Stimulated activated CD8-positive, alpha-beta memory T cell treated with anti-CD3 and anti-CD28 coated beads, Interleukin-15, amount 100 ng/mL, for 24 hours (primary cell): ENCODE measurements at regions not wholly inside any gene's neighbourhood (a gene's known extent, or its start where the extent isn't known, plus 50 kb on each side); places are given as distances from the start of the nearest gene placed in this dataset.
"Not testable (repeated sequence)": the region's sequence is repeated elsewhere in the genome, so short reads cannot be mapped to it uniquely, and the experiment has no call there.

Experiments
- DNase-seq: peaks from one replicate; pipeline ENCODE4 v3.0.0-alpha.2; 2020; ENCODE audit warnings: low read depth

DNA sequence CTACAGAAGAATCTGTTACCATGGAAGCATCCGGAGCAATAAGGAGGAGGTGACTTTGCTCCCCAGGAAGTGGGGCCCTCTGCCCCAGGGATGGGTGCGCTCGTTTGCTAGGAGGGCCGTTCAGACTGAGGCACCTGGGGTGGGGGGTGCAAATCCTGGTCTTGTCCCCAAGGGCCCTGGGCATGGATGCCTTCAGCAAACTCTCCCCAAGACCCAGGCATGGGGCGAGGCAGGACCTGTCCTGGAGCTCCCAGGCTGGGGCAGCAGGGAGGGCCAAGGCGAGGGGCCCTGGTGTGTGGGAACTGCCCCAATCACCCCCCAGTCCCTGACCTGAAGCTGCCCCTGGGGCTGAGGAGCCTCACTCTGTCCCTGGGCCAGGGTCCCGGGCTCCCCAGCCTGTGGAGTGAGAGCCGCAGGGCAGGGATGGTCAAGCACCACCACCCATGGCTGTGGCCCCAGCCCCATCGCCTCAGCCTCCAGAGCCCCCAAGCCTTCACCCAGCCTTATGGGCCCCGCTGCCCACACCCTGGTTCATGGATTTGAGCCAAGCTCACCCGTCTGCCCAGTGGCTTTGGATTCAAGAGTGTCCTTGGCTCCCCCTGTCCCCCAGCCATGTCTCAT is 240.6 kb upstream of the SGCG start:
- no peak for DNase-seq

- DNase-seq = no peak
These were observed 240.0 kb upstream of the SGCG start for GRCh38 chr13:22940736-22941135.

GRCh38 chr13:22941495-22941894 is 239.3 kb upstream of the SGCG start:
- DNase-seq = not testable (repeated sequence)

DNA sequence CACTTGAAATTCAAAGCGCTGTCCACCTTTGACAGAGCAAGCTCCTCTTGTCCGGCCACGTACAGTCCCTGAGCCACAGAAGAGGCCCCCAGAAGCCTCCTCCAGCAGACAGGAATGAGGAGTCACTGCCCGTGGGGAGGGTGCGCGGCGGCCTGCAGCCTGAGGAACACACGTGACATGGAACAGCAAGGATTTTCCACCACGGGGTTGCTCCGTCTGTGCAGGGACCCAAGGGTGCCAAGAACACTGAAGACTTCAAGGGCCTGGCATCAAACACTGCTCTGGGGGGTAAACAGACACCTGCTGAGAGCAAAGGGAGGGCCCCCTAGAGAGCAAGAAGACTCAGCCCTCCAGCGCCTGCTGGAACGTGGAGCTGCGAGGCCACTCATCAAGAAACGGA is 237.9 kb upstream of the SGCG start:
- DNase-seq = not testable (repeated sequence)

GRCh38 chr13:22944378-22944777 is 236.4 kb upstream of the SGCG start:
- DNase-seq = no peak

GRCh38 chr13:22945321-22946226 is 235.2 kb upstream of the SGCG start:
- no peak for DNase-seq

- no peak for DNase-seq
These were observed 232.4 kb upstream of the SGCG start for GRCh38 chr13:22948421-22948820.

- DNase-seq = not testable (repeated sequence)
These were observed 228.8 kb upstream of the SGCG start for GRCh38 chr13:22952018-22952417.

DNA sequence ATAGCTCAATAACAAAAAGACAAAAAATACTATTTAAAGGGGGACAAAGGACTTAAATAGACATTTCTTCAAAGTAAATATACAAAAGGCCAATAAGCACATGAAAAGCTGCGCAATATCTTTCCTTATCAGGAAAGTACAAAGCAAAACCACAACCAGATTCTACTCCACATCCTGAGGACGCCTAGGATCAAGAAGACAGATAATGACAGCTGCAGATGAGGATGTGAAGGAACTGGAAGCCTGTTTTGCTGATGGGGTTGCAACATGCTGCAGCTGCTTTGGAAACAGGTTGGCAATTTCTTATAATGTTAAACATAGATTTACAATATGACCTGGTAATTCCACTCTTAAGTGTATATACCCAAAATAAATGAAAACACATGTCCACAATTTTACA is 225.6 kb upstream of the SGCG start:
- DNase-seq = not testable (repeated sequence)

GRCh38 chr13:22956456-22957115 is 224.2 kb upstream of the SGCG start:
- DNase-seq = not testable (repeated sequence)

DNA sequence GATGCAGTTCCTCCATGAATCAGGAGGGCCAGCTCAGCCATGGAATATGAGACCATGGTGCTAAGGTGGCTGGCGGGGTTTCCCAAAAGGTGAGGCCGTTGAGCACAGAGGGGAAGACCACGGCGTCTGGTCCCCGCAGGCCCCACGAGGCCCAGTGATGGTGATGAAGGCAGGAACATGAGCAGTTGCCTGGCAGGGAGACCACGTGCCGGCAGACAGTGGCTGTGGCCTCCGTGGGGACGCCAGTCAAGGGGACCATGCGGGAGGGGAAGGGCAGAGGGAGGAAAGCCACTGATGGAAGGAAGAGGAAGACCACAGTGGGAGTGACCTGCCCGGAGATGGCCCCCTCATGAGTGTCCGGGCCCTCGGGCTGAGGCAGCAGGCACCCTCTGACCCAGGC is 220.9 kb upstream of the SGCG start:
- DNase-seq = not testable (repeated sequence)

- no peak for DNase-seq
These were observed 220.0 kb upstream of the SGCG start for GRCh38 chr13:22960827-22961226.

DNA sequence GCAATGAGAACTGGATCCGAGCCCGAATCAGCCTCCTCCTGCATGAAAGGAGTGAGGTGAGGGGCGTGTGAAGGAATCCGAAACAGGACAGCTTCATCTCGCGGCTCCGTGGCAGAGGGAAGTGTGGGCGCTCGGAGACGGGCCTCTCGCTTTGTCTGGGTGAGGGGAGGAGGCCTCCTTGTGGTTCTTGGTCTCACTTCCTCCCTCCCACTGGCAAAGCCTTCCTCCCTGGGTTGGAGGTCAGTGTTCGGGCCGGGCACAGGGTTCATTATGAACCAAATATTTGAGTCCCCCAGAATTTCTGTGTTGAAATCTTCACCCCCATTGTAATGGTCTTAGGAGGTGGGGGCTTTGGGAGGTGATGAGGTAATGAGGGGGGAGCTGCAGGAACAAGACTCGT is 219.4 kb upstream of the SGCG start:
- not testable (repeated sequence) for DNase-seq

DNA sequence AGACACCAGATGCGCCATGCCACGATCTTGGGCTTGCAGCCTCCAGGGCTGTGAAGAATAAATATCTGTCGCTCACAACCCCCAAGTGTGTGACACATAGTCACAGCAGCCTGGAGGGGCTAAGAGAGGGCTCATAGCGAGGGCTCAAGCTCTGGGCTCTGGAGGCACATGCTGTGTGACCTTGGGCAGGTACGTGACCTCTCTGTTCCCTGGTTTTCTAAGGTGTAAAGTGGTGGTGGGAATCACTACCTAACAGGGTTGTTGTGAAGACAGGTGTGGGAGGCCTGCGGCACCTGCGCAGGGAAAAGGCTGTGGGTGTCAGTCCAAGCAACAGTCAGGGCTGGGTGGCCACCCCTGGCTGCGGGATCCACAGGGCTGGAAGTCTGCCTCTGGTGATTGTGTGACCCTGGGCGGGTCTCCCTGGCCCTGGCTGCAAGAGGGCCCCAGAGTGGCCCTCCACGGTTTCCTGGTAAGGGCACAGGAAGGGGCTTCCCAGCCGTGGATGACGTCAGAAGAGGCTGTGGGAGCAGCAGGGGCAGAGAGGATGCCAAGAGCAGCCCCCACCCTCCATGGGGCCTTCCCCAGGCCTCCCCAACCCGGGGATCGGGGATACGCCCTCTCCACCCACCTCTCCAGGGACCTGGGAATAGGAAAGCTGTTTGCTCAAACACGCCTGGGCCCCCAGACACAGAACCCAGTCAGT is 218.8 kb upstream of the SGCG start:
- no peak for DNase-seq

DNA sequence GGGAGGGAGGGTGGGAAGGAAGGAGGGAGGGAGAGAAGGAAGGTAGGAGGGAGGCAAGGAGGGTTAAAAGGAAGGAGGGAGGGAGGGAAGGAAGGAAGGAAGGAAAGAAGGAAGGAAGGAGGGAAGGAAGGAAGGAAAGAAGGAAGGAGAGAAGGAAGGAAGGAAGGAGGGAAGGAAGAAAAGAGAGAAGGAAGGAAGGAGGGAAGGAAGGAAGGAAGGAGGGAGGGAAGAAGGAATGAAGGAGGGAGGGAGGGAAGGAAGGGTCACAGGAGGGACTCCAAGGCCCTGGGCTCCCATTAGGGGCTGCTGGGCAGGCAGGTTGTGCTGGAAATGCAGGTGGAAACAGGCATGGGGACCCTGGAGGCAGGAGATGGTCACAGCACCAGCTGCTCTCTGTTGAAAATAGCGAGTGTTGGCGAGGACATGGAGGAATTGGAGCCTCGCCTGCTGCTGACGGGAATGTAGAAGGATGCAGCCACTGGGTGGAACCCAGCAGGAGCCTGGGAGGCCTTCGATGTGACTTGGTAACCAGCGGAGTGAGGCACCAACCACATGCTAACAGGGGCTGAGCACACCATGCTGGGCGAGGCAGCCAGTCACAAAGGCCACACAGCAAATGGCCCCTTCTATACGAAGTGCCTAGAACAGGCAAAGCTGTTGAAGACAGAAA is 217.3 kb upstream of the SGCG start:
- DNase-seq = not testable (repeated sequence)

- no peak for DNase-seq
These were observed 216.4 kb upstream of the SGCG start for GRCh38 chr13:22964245-22964966.

DNA sequence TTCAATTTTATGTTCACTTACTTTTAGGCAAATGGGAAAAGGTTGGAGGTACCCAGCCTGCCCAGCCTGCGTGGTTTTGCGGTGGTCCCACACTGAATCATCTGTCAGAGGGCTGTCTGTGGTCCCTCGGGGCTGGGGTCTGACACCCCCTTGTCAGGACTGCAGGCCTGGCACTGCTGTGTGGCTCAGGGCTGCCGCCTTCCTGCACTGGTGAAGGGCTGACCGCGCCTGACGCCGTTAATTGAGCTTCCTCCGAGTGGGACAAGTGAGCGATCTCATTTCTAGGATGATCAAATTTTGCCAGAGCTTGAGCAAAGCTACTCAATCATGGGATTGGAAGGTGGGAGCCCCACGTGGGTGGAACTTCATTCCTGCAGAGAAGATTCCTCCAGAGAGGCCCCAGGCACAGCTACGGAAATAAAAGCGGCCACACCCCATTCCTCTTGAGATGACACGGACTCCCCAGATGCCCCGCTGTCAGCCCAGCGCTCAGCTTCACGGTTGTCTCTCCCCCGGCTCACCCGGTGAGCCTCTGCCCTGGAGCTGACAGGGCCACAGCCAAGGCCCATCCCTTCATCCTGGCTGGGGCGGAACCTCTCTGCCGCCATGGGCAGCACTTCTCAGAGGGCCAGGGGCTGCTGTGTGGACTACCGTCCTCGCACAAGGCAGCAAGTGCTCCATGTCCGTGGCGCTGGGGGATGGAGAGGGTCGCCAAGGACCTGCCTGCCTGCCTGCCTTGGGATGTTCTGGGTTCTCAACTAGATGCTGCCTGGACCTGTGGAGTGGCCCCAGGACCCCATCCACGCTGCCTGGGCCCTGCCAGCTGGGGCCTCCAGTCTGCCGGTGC is 215.5 kb upstream of the SGCG start:
- not testable (repeated sequence) for DNase-seq

DNA sequence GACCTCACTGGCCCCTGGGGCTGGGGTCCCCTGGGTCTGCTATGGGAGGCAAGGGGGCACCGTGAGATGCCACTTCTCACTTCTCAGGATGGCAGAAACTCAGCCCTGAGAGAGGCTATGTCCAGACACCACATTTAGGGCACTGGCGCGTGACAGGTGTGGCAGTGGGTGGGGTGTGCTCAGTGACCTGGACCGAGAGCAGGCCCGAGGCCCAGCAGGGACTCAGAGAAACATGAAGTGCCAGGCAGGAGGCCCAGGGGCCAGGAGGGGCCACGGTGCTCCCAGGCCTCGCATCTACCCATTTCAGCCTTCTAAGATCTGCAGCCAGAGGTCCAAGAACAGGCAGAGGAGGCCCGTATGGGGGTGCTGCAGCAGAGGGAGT is 214.9 kb upstream of the SGCG start:
- not testable (repeated sequence) for DNase-seq

DNA sequence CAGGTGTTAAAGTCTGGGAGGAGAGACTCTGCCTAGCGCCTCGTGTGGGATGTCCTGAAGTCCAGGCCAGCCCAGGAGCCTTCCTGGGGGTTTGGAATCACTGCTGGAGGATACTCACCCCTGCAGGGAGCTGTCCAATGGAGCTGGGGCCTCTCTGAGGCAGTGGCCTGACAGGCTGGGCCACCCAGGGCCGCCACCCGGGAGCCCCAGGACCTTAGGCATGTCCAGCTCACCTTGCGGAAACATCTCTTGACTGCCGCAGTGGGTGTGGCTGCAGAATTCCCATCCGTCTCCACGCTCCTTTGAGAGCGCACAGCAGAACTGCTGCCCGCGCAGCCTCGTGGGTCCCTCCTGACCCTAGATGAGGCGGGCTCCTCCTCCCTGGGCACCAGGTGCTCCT is 214.0 kb upstream of the SGCG start:
- not testable (repeated sequence) for DNase-seq

- no peak for DNase-seq
These were observed 213.1 kb upstream of the SGCG start for GRCh38 chr13:22967669-22968068.
